ENCODE measurements at regions not wholly inside any gene's neighbourhood (a gene's known extent, or its start where the extent isn't known, plus 50 kb on each side); places are given as distances from the start of the nearest gene placed in this dataset.

GRCh38 chr11:56889986-56890385 lies 98.7 kb upstream of the OR5AK2 start:
- TF ChIP-seq POLR2AphosphoS5 (IDR thresholded peaks at IDR 0.05) (no peak), POLR2A (IDR thresholded peaks at IDR 0.05) (no peak), CTCF (IDR thresholded peaks at IDR 0.05) (no peak)

Data from transverse colon (tissue), 4 donors.